ENCODE measurements at regions not wholly inside any gene's neighbourhood (a gene's known extent, or its start where the extent isn't known, plus 50 kb on each side); places are given as distances from the start of the nearest gene placed in this dataset.

DNA sequence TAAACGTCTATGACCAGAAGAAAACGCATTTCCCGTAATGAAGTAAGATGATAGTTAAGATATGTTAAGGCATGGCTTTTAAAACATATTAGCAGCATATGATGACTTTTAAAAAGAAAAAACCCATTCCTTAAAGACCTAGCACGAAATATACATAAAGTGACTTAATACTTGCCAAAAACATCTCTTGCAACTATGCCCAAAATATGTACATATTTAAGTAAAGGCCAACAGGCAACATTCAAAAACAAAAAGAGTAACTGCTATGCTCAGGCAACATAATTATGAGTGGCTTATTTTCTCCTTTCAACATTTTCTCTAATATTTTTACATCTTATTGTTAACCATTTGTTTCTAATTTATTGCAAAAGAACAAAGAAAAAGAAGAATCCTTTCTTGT is 60.3 kb upstream of the PAPOLG start:
- H3K79me2 ChIP-seq (ENCODE audit: control insufficient read depth, low read length) = no peaks in the 10 kb centered on the region
- H3K9me2 ChIP-seq (replicated peaks; ENCODE audit: control insufficient read depth, low read length) = no peaks in the 10 kb centered on the region
- H3K4me3 ChIP-seq (ENCODE audit: low read length) = no peak overlapping the region
- no peak for TF ChIP-seq EZH2phosphoT487 (IDR thresholded peaks at IDR 0.05; ENCODE audit: borderline replicate concordance, low read length)
- TF ChIP-seq, protein P1, sequence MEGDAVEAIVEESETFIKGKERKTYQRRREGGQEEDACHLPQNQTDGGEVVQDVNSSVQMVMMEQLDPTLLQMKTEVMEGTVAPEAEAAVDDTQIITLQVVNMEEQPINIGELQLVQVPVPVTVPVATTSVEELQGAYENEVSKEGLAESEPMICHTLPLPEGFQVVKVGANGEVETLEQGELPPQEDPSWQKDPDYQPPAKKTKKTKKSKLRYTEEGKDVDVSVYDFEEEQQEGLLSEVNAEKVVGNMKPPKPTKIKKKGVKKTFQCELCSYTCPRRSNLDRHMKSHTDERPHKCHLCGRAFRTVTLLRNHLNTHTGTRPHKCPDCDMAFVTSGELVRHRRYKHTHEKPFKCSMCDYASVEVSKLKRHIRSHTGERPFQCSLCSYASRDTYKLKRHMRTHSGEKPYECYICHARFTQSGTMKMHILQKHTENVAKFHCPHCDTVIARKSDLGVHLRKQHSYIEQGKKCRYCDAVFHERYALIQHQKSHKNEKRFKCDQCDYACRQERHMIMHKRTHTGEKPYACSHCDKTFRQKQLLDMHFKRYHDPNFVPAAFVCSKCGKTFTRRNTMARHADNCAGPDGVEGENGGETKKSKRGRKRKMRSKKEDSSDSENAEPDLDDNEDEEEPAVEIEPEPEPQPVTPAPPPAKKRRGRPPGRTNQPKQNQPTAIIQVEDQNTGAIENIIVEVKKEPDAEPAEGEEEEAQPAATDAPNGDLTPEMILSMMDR (IDR thresholded peaks at IDR 0.05; ENCODE audit: low read depth, low read length, poor library complexity, severe bottlenecking) = no peak
- peaks cover 5% of the 10 kb centered on the region for H3K4me1 ChIP-seq (ENCODE audit: control insufficient read depth, low read length)
- H3K9me3 ChIP-seq (ENCODE audit: control insufficient read depth, insufficient read depth, low read length) = no peaks in the 10 kb centered on the region
- H3K36me3 ChIP-seq (ENCODE audit: control insufficient read depth, low read length) = no peaks in the 10 kb centered on the region
- H4K20me1 ChIP-seq (ENCODE audit: control insufficient read depth, insufficient read depth, low read depth, low read length) = no peaks in the 10 kb centered on the region
- H3K27ac ChIP-seq (ENCODE audit: low read depth, low read length) = no peak overlapping the region
- H3K4me2 ChIP-seq (ENCODE audit: low read length) = no peak overlapping the region
- 0 out of 2 replicates have a peak, but pooled peaks cover 4% of the 10 kb centered on the region for H3K27me3 ChIP-seq (ENCODE audit: control insufficient read depth, low read length)
- no peaks in the 10 kb centered on the region for H3F3A ChIP-seq (ENCODE audit: control insufficient read depth, insufficient read depth)

DNA sequence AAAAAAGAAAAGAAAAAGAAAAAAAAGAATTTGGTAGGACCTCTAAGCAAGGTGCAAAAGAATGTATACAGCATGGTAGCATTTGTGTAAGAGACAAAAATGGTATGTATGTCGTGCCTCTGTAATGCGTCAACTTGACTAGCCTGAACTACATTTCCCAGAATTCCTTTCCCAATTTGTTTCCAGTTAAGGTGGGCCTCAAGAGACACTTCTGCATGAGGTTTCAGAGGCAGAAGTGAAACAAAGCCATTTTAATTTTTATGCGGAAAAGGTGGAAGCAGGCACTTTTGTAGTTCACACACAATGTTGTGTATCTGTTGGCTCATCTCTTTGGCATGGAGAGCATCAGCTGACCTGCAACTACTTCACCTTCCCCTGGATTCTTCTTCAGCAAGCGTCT is 56.5 kb upstream of the PAPOLG start:
- no peaks in the 10 kb centered on the region for H3K36me3 ChIP-seq (ENCODE audit: control insufficient read depth, low read length)
- no peak for TF ChIP-seq EZH2phosphoT487 (IDR thresholded peaks at IDR 0.05; ENCODE audit: borderline replicate concordance, low read length)
- TF ChIP-seq, protein P1 (IDR thresholded peaks at IDR 0.05; ENCODE audit: low read depth, low read length, poor library complexity, severe bottlenecking) = no peak
- no peak overlapping the region for H3K27ac ChIP-seq (ENCODE audit: low read depth, low read length)
- no peak overlapping the region for H3K4me2 ChIP-seq (ENCODE audit: low read length)
- H3K27me3 ChIP-seq (ENCODE audit: control insufficient read depth, low read length) = no peaks in the 10 kb centered on the region
- H3K4me3 ChIP-seq (ENCODE audit: low read length) = no peak overlapping the region
- H3K9me2 ChIP-seq (replicated peaks; ENCODE audit: control insufficient read depth, low read length) = no peaks in the 10 kb centered on the region
- H3K79me2 ChIP-seq (ENCODE audit: control insufficient read depth, low read length) = no peaks in the 10 kb centered on the region
- H3F3A ChIP-seq (ENCODE audit: control insufficient read depth, insufficient read depth) = no peaks in the 10 kb centered on the region
- no peaks in the 10 kb centered on the region for H3K9me3 ChIP-seq (ENCODE audit: control insufficient read depth, insufficient read depth, low read length)
- peaks cover 5% of the 10 kb centered on the region for H3K4me1 ChIP-seq (ENCODE audit: control insufficient read depth, low read length)
- no peaks in the 10 kb centered on the region for H4K20me1 ChIP-seq (ENCODE audit: control insufficient read depth, insufficient read depth, low read depth, low read length)

DNA sequence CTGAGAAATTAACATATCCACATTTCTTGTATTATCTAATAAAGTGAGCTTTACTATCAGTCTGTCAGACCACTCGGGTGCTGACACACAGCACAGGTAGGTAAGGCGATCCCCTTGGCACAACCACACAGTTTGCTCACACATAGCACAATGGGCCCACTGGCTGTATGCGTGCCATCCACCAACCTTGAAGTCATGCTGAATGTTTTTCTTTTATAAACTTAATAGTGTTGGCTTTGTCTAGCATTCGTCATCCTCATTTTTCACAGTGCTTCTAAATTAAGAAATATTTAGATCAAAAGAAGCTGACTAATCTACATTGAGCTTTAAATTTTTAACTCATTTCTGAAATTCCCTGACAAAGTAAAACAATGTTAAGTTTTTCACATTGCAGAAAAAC is 50.0 kb upstream of the PAPOLG start:
- H3K4me3 ChIP-seq (ENCODE audit: low read length) = no peak overlapping the region
- H3K4me1 ChIP-seq (ENCODE audit: control insufficient read depth, low read length) = no peaks in the 10 kb centered on the region
- no peaks in the 10 kb centered on the region for H3K9me3 ChIP-seq (ENCODE audit: control insufficient read depth, insufficient read depth, low read length)
- no peaks in the 10 kb centered on the region for H3K9me2 ChIP-seq (replicated peaks; ENCODE audit: control insufficient read depth, low read length)
- TF ChIP-seq, protein P1 (IDR thresholded peaks at IDR 0.05; ENCODE audit: low read depth, low read length, poor library complexity, severe bottlenecking) = no peak
- H4K20me1 ChIP-seq (ENCODE audit: control insufficient read depth, insufficient read depth, low read depth, low read length) = no peaks in the 10 kb centered on the region
- H3F3A ChIP-seq (ENCODE audit: control insufficient read depth, insufficient read depth) = no peaks in the 10 kb centered on the region
- H3K27me3 ChIP-seq (ENCODE audit: control insufficient read depth, low read length) = 0 out of 2 replicates have a peak, but pooled peaks cover 3% of the 10 kb centered on the region
- no peak overlapping the region for H3K4me2 ChIP-seq (ENCODE audit: low read length)
- no peaks in the 10 kb centered on the region for H3K79me2 ChIP-seq (ENCODE audit: control insufficient read depth, low read length)
- no peak overlapping the region for H3K27ac ChIP-seq (ENCODE audit: low read depth, low read length)
- no peaks in the 10 kb centered on the region for H3K36me3 ChIP-seq (ENCODE audit: control insufficient read depth, low read length)

All from DOHH2 (cell line).